ENCODE measurements at regions not wholly inside any gene's neighbourhood (a gene's known extent, or its start where the extent isn't known, plus 50 kb on each side); places are given as distances from the start of the nearest gene placed in this dataset.

- intact Hi-C loops (cut with DNase I) = no loop called here
- Histone ChIP-seq H3K27ac (no peak overlapping the region), H3K9me3 (no peaks in the 10 kb centered on the region), H3K36me3 (no peaks in the 10 kb centered on the region), H3K4me1 (no peaks in the 10 kb centered on the region), H3K4me3 (no peak overlapping the region), H3K27me3 (no peaks in the 10 kb centered on the region)
- 31% methylated on average over 6 of the region's 14 CpGs for WGBS (ENCODE audit: insufficient coverage, low coverage, low lambda C conversion rate, missing lambda C conversion rate)
- DNase-seq = no peak
- no peak for TF ChIP-seq POLR2A (IDR thresholded peaks at IDR 0.05)
- ATAC-seq = no peak
These were observed 292.7 kb downstream of the IRF8 start for GRCh38 chr16:86191663-86192062.

GRCh38 chr16:86193528-86194193, 294.7 kb downstream of the IRF8 start:
- 57% methylated on average over 6 of the region's 15 CpGs for WGBS (ENCODE audit: insufficient coverage, low coverage, low lambda C conversion rate, missing lambda C conversion rate)
- Histone ChIP-seq H3K4me1 (no peaks in the 10 kb centered on the region), H3K9me3 (no peaks in the 10 kb centered on the region), H3K27me3 (no peaks in the 10 kb centered on the region), H3K27ac (no peak overlapping the region), H3K36me3 (no peaks in the 10 kb centered on the region), H3K4me3 (no peak overlapping the region)
- intact Hi-C loops (cut with DNase I) = no loop called here
- ATAC-seq (no peak), DNase-seq (no peak)
- TF ChIP-seq CTCF (IDR thresholded peaks at IDR 0.05) (no peak), POLR2A (IDR thresholded peaks at IDR 0.05) (no peak)

GRCh38 chr16:86195863-86196630, 297.1 kb downstream of the IRF8 start:
- WGBS (ENCODE audit: insufficient coverage, low coverage, low lambda C conversion rate, missing lambda C conversion rate) = 22% methylated on average over 21 of the region's 22 CpGs
- Histone ChIP-seq H3K4me1 (no peaks in the 10 kb centered on the region), H3K36me3 (no peaks in the 10 kb centered on the region), H3K27ac (no peak overlapping the region), H3K9me3 (no peaks in the 10 kb centered on the region), H3K27me3 (no peaks in the 10 kb centered on the region), H3K4me3 (no peak overlapping the region)
- ATAC-seq (peak in 3 of 4 donors; percentile 17 to 36 (median 34)), DNase-seq (no peak)
- TF ChIP-seq POLR2A (IDR thresholded peaks at IDR 0.05) (no peak), CTCF (IDR thresholded peaks at IDR 0.05) (no peak)
- intact Hi-C loops (cut with DNase I) = no loop called here

GRCh38 chr16:86196687-86197391, 297.9 kb downstream of the IRF8 start:
- H3K4me3 ChIP-seq = no peak overlapping the region
- no peaks in the 10 kb centered on the region for H3K27me3 ChIP-seq
- intact Hi-C loops (cut with DNase I) = no loop called here
- TF ChIP-seq CTCF (IDR thresholded peaks at IDR 0.05) (no peak), POLR2A (IDR thresholded peaks at IDR 0.05) (no peak)
- no peak for DNase-seq
- ATAC-seq = no peak
- no peaks in the 10 kb centered on the region for H3K4me1 ChIP-seq
- no peaks in the 10 kb centered on the region for H3K9me3 ChIP-seq
- H3K36me3 ChIP-seq = no peaks in the 10 kb centered on the region
- no peak overlapping the region for H3K27ac ChIP-seq
- 55% methylated on average over 18 of the region's 18 CpGs for WGBS (ENCODE audit: insufficient coverage, low coverage, low lambda C conversion rate, missing lambda C conversion rate)
